ENCODE measurements at regions not wholly inside any gene's neighbourhood (a gene's known extent, or its start where the extent isn't known, plus 50 kb on each side); places are given as distances from the start of the nearest gene placed in this dataset.

- TF ChIP-seq CTCF (conservative IDR thresholded peaks at IDR 0.05; ENCODE audit: low read depth, low read length) (no peak), EZH2 (IDR thresholded peaks at IDR 0.05; ENCODE audit: borderline replicate concordance, low read depth, low read length, poor library complexity, severe bottlenecking) (no peak)
Observed at GRCh38 chr7:152949253-152949652, 189.7 kb downstream of the ACTR3B start.

Data from A673 (cell line).